OCI-LY3 (cell line): ENCODE measurements at regions not wholly inside any gene's neighbourhood (a gene's known extent, or its start where the extent isn't known, plus 50 kb on each side); places are given as distances from the start of the nearest gene placed in this dataset.

Experiments
- EZH2phosphoT487 ChIP-seq: fragments of 200-600 bp; shearing (Covaris generic); IDR thresholded peaks from 2 replicates; pipeline ENCODE4 v1.6.1; 2018; ENCODE audit warnings: antibody characterized with exemption, mixed run types, low read depth
- TF ChIP-seq, protein P1 (sequence below): fragments of 200-600, 300-600 bp; sonication (generic); IDR thresholded peaks from 2 replicates; pipeline ENCODE4 v1.5.1; 2014; ENCODE audit warnings: antibody characterized with exemption, low read length, low read depth

DNA sequence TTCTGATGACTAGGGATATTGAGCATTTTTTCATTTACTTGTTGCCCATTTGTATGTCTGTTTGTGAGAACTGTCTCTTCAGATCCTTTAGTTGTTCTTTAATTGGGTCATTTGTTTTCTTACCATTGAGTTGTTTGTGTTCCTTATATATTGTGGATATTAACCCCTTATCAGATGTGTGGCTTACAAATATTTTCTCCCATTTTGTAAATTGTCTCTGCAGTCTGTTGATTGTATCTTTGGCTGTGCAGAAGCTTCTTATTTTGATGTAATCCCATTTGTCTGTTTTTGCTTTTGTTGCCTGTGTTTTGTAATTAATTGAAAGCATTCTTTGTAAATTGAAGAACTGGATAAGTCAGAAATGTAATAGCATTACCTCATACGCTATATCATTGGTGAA lies 459.1 kb upstream of the FOXG1 start:
- TF ChIP-seq, protein P1, sequence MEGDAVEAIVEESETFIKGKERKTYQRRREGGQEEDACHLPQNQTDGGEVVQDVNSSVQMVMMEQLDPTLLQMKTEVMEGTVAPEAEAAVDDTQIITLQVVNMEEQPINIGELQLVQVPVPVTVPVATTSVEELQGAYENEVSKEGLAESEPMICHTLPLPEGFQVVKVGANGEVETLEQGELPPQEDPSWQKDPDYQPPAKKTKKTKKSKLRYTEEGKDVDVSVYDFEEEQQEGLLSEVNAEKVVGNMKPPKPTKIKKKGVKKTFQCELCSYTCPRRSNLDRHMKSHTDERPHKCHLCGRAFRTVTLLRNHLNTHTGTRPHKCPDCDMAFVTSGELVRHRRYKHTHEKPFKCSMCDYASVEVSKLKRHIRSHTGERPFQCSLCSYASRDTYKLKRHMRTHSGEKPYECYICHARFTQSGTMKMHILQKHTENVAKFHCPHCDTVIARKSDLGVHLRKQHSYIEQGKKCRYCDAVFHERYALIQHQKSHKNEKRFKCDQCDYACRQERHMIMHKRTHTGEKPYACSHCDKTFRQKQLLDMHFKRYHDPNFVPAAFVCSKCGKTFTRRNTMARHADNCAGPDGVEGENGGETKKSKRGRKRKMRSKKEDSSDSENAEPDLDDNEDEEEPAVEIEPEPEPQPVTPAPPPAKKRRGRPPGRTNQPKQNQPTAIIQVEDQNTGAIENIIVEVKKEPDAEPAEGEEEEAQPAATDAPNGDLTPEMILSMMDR: no peak
- no peak for TF ChIP-seq EZH2phosphoT487
